SJCRH30 (cell line): ENCODE measurements at regions not wholly inside any gene's neighbourhood (a gene's known extent, or its start where the extent isn't known, plus 50 kb on each side); places are given as distances from the start of the nearest gene placed in this dataset.
A peak's percentile ranks its signal among the peaks of the same experiment; 100 is the strongest.
"Not testable (repeated sequence)": the region's sequence is repeated elsewhere in the genome, so short reads cannot be mapped to it uniquely, and the experiment has no call there.

Experiments used
- DNase-seq, 2 experiments: peaks; one replicate each; pipeline ENCODE4 v3.0.0-alpha.2; 2015 to 2020
- H3K27ac ChIP-seq: fragments of 250-450 bp; sonication (Bioruptor Pico); 2 replicates; pipeline ENCODE4 v1.5.1; 2020; ENCODE audit warnings: mild to moderate bottlenecking, moderate library complexity
- H3K27me3 ChIP-seq: fragments of 250-450 bp; sonication (Bioruptor Pico); 2 replicates; pipeline ENCODE4 v1.5.1; 2020; ENCODE audit warnings: mild to moderate bottlenecking, moderate library complexity
- H3K36me3 ChIP-seq: fragments of 250-450 bp; sonication (Bioruptor Pico); 2 replicates; pipeline ENCODE4 v1.5.1; 2020; ENCODE audit warnings: mild to moderate bottlenecking, moderate library complexity
- H3K4me1 ChIP-seq: fragments of 250-450 bp; sonication (Bioruptor Pico); 2 replicates; pipeline ENCODE4 v1.5.1; 2020; ENCODE audit warnings: mild to moderate bottlenecking, moderate library complexity
- H3K4me3 ChIP-seq: fragments of 250-450 bp; sonication (Bioruptor Pico); 2 replicates; pipeline ENCODE4 v1.5.1; 2020; ENCODE audit warnings: mild to moderate bottlenecking, moderate library complexity
- H3K9me3 ChIP-seq: fragments of 250-450 bp; sonication (Bioruptor Pico); replicated peaks from 2 replicates; pipeline ENCODE4 v1.5.1; 2020; ENCODE audit warnings: mild to moderate bottlenecking, moderate library complexity

- Histone ChIP-seq H3K4me1 (peaks cover 4% of the 10 kb centered on the region; the same call in 1 of the 2 replicates), H3K27me3 (no peaks in the 10 kb centered on the region), H3K9me3 (no peaks in the 10 kb centered on the region), H3K4me3 (no peak overlapping the region), H3K27ac (no peak overlapping the region), H3K36me3 (no peaks in the 10 kb centered on the region)
- DNase-seq = peak in 1 of 2 experiments; percentile 20
Measured at GRCh38 chr5:77867914-77868313, 91.8 kb upstream of the TBCA start.

- peak in 1 of 2 experiments; percentile 53 for DNase-seq
Measured at GRCh38 chr5:77867194-77867691, 91.1 kb upstream of the TBCA start.

GRCh38 chr5:77866198-77866597 is 90.1 kb upstream of the TBCA start:
- Histone ChIP-seq H3K27ac (no peak overlapping the region), H3K27me3 (no peaks in the 10 kb centered on the region), H3K9me3 (no peaks in the 10 kb centered on the region), H3K36me3 (no peaks in the 10 kb centered on the region), H3K4me1 (peaks cover 4% of the 10 kb centered on the region; the same call in 1 of the 2 replicates), H3K4me3 (no peak overlapping the region)
- DNase-seq = no peak

More at GRCh38 chr5:77867194-77867691, 91.1 kb upstream of the TBCA start:
- H3K36me3 ChIP-seq = no peaks in the 10 kb centered on the region
- H3K27me3 ChIP-seq = no peaks in the 10 kb centered on the region
- H3K4me1 ChIP-seq = peaks cover 4% of the 10 kb centered on the region; the same call in 1 of the 2 replicates
- no peak overlapping the region for H3K27ac ChIP-seq
- no peak overlapping the region for H3K4me3 ChIP-seq
- no peaks in the 10 kb centered on the region for H3K9me3 ChIP-seq

GRCh38 chr5:77864997-77865396 is 88.9 kb upstream of the TBCA start:
- peaks cover 4% of the 10 kb centered on the region; the same call in 1 of the 2 replicates for H3K4me1 ChIP-seq
- H3K4me3 ChIP-seq = no peak overlapping the region
- no peaks in the 10 kb centered on the region for H3K27me3 ChIP-seq
- DNase-seq = no peak
- H3K36me3 ChIP-seq = no peaks in the 10 kb centered on the region
- no peak overlapping the region for H3K27ac ChIP-seq
- no peaks in the 10 kb centered on the region for H3K9me3 ChIP-seq

GRCh38 chr5:77863181-77863580 is 87.0 kb upstream of the TBCA start:
- Histone ChIP-seq H3K9me3 (no peaks in the 10 kb centered on the region), H3K4me3 (no peak overlapping the region), H3K27me3 (no peaks in the 10 kb centered on the region), H3K4me1 (peaks cover 4% of the 10 kb centered on the region; the same call in 1 of the 2 replicates), H3K27ac (no peak overlapping the region), H3K36me3 (no peaks in the 10 kb centered on the region)
- DNase-seq = no peak

- Histone ChIP-seq H3K36me3 (no peaks in the 10 kb centered on the region), H3K9me3 (no peaks in the 10 kb centered on the region; the same call in 1 of the 2 replicates)
Measured at GRCh38 chr5:77861576-77861975, 85.4 kb upstream of the TBCA start.

GRCh38 chr5:77859306-77859705 is 83.2 kb upstream of the TBCA start:
- no peaks in the 10 kb centered on the region; the same call in 1 of the 2 replicates for H3K9me3 ChIP-seq
- H3K36me3 ChIP-seq = no peaks in the 10 kb centered on the region
- no peak overlapping the region for H3K4me3 ChIP-seq
- H3K27ac ChIP-seq = no peak overlapping the region
- no peaks in the 10 kb centered on the region for H3K4me1 ChIP-seq
- no peak for DNase-seq
- H3K27me3 ChIP-seq = no peaks in the 10 kb centered on the region

More at GRCh38 chr5:77861576-77861975, 85.4 kb upstream of the TBCA start:
- Histone ChIP-seq H3K27ac (no peak overlapping the region), H3K27me3 (no peaks in the 10 kb centered on the region), H3K4me1 (no peaks in the 10 kb centered on the region), H3K4me3 (no peak overlapping the region)
- DNase-seq = no peak

GRCh38 chr5:77858678-77859077 is 82.5 kb upstream of the TBCA start:
- H3K27me3 ChIP-seq, H3K27ac ChIP-seq, H3K4me3 ChIP-seq, H3K9me3 ChIP-seq, H3K4me1 ChIP-seq, H3K36me3 ChIP-seq, DNase-seq: not testable (repeated sequence)

- Histone ChIP-seq H3K27me3 (no peaks in the 10 kb centered on the region), H3K4me1 (no peaks in the 10 kb centered on the region), H3K27ac (no peak overlapping the region), H3K4me3 (no peak overlapping the region), H3K36me3 (no peaks in the 10 kb centered on the region), H3K9me3 (no peaks in the 10 kb centered on the region; the same call in 1 of the 2 replicates)
- DNase-seq = no peak
Measured at GRCh38 chr5:77855369-77855768, 79.2 kb upstream of the TBCA start.

GRCh38 chr5:77853353-77853907 is 77.3 kb upstream of the TBCA start:
- DNase-seq = no peak
- no peak overlapping the region for H3K4me3 ChIP-seq
- H3K9me3 ChIP-seq = no peaks in the 10 kb centered on the region; the same call in 1 of the 2 replicates
- no peaks in the 10 kb centered on the region for H3K4me1 ChIP-seq
- no peak overlapping the region for H3K27ac ChIP-seq
- H3K27me3 ChIP-seq = no peaks in the 10 kb centered on the region
- H3K36me3 ChIP-seq = no peaks in the 10 kb centered on the region

GRCh38 chr5:77852514-77853352 is 76.6 kb upstream of the TBCA start:
- DNase-seq = peak; percentile 50 to 65
- H3K27ac ChIP-seq = peak overlapping the region; percentile 5; the same call in 1 of the 2 replicates

GRCh38 chr5:77852068-77852513 is 76.0 kb upstream of the TBCA start:
- Histone ChIP-seq H3K36me3 (no peaks in the 10 kb centered on the region), H3K27ac (peak overlapping the region; percentile 5; the same call in 1 of the 2 replicates), H3K4me1 (no peaks in the 10 kb centered on the region), H3K9me3 (no peaks in the 10 kb centered on the region), H3K4me3 (peak overlapping the region; percentile 54), H3K27me3 (no peaks in the 10 kb centered on the region)
- DNase-seq = no peak

More at GRCh38 chr5:77852514-77853352, 76.6 kb upstream of the TBCA start:
- no peaks in the 10 kb centered on the region for H3K27me3 ChIP-seq
- H3K9me3 ChIP-seq = no peaks in the 10 kb centered on the region; the same call in 1 of the 2 replicates
- H3K4me3 ChIP-seq = peak overlapping the region; percentile 54
- no peaks in the 10 kb centered on the region for H3K4me1 ChIP-seq
- no peaks in the 10 kb centered on the region for H3K36me3 ChIP-seq

- no peaks in the 10 kb centered on the region for H3K4me1 ChIP-seq
- peak in 1 of 2 experiments; percentile 17 for DNase-seq
- H3K36me3 ChIP-seq = no peaks in the 10 kb centered on the region
- H3K9me3 ChIP-seq = no peaks in the 10 kb centered on the region
- H3K27ac ChIP-seq = peak overlapping the region; percentile 5; the same call in 1 of the 2 replicates
- H3K4me3 ChIP-seq = peak overlapping the region; percentile 54
- H3K27me3 ChIP-seq = no peaks in the 10 kb centered on the region
Measured at GRCh38 chr5:77851176-77852067, 75.3 kb upstream of the TBCA start.

GRCh38 chr5:77850536-77851175 is 74.5 kb upstream of the TBCA start:
- no peak for DNase-seq
- H3K36me3 ChIP-seq = no peaks in the 10 kb centered on the region
- no peaks in the 10 kb centered on the region for H3K4me1 ChIP-seq
- H3K27ac ChIP-seq = no peak overlapping the region
- H3K4me3 ChIP-seq = no peak overlapping the region
- no peaks in the 10 kb centered on the region for H3K27me3 ChIP-seq
- no peaks in the 10 kb centered on the region for H3K9me3 ChIP-seq
